H7 (cell line): ENCODE measurements at regions not wholly inside any gene's neighbourhood (a gene's known extent, or its start where the extent isn't known, plus 50 kb on each side); places are given as distances from the start of the nearest gene placed in this dataset.

Experiments
- DNase-seq: peaks from one replicate; pipeline ENCODE4 v3.0.0; 2012
- H3K27me3 ChIP-seq: 2 replicates; pipeline ENCODE4 v1.6.0; 2011; ENCODE audit warnings: mild to moderate bottlenecking, low read length; ENCODE audit not compliant: control insufficient read depth, insufficient read depth
- H3K36me3 ChIP-seq: replicated peaks from 2 replicates; pipeline ENCODE4 v1.5.1; 2011; ENCODE audit warnings: low read length; ENCODE audit not compliant: control insufficient read depth, insufficient read depth
- H3K4me3 ChIP-seq: 2 replicates; pipeline ENCODE4 v1.5.1; 2011; ENCODE audit warnings: low read depth, mild to moderate bottlenecking, control low read depth, low read length, moderate library complexity; ENCODE audit not compliant: insufficient read depth

DNA sequence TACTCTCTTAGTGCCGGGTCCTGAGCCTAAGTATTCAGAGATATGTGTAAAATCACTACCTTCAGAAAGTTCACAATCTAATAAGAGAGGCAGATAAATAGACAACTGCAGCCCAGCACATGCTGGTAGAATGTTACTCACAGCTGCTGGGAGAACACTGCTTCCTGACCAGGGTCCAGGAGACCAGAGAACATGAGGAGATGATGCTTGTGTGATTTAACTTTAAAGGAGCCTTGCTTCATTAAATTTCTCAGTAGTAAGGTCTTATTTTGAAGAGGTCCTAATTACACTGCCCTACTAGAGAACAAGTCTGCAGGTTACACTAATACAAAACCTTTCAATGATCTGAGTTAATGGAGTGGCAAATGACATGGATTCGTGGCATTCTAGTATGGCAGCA is 209.9 kb upstream of the TRIB2 start:
- H3K36me3 ChIP-seq: no peaks in the 10 kb centered on the region
- no peak for DNase-seq

GRCh38 chr2:12507295-12507694 is 209.4 kb upstream of the TRIB2 start:
- no peaks in the 10 kb centered on the region for H3K36me3 ChIP-seq
- DNase-seq: no peak
- no peaks in the 10 kb centered on the region for H3K27me3 ChIP-seq
- no peak overlapping the region for H3K4me3 ChIP-seq

More for the DNA sequence above, 209.9 kb upstream of the TRIB2 start:
- no peak overlapping the region for H3K4me3 ChIP-seq
- H3K27me3 ChIP-seq: no peaks in the 10 kb centered on the region

DNA sequence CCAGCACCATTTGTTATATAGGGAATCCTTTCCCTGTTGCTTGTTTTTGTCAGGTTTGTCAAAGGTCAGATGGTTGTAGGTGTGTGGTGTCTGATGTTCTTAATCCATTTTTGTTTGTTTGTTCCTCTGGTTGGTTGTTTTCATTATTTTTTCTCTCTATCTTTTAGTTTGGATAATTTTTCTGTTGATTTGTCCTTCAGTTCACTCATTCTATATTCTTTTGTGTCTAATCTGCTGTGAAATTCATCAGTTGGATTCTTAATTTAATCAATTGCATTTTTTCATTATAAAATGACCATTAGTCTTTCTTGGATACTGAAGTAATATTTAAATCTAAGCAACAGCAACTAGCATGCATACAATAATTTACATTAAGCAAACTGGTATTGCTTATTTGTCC is 206.7 kb upstream of the TRIB2 start:
- Histone ChIP-seq H3K4me3 (no peak overlapping the region), H3K36me3 (no peaks in the 10 kb centered on the region), H3K27me3 (no peaks in the 10 kb centered on the region)
- DNase-seq: no peak

DNA sequence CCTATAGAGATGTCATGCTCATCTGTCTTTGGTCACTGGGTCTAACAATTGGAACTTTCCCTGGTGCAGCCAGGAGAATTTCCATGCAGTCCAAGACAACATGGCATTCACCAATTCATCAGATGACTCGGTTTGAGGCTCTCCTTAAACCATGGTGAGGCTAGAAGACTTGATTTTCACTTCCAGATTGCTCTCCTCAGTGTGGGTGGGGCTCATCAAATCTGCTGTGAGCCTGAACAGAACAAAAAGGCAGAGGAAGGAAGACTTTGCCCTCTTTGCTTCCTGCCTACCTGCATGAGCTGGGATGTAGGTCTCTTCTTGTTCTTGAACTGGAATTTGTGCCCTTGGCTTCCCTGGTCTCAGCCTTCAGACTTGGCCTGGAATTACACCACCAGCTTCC is 203.4 kb upstream of the TRIB2 start:
- no peaks in the 10 kb centered on the region for H3K27me3 ChIP-seq
- no peak overlapping the region for H3K4me3 ChIP-seq
- no peak for DNase-seq
- no peaks in the 10 kb centered on the region for H3K36me3 ChIP-seq

GRCh38 chr2:12514168-12514567 is 202.6 kb upstream of the TRIB2 start:
- DNase-seq: no peak
- no peaks in the 10 kb centered on the region for H3K36me3 ChIP-seq
- H3K27me3 ChIP-seq: no peaks in the 10 kb centered on the region
- no peak overlapping the region for H3K4me3 ChIP-seq

DNA sequence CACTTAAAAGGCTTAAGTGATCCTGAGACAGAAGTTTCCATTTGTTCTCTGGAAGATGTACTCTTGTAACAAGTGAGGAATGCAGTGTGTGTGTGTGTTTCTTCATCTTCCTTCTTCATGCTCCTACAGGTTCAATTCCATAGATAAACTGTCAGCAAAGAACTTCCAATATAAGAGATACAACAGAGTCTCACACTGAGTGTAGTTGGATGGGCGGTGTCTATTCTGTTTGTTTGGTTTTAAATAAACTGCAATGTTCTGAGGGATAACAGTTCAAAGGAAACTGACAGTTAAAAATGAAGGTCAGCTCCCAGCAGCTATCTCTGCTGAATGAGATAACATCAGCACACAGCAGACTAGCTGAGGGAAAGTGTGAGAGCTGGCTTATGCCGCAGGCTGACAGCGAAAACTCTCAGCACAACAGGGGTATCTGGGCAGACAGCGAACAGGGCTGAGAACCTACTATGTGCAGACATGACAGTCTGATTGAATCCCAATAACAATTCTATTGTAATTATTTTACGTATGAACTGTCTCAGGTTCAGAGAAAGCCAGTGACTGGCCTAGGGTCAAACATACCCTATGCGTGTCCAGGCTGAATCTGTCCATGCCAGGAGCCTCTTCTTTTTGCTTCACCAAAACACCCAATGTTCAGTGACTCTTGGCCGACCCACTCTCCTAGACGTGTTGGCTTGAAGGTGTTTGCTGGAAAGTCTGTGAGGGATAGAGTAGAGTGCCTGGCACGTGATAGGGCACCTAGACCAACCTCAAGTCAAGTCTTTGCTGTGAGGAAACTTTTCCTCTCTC is 201.9 kb upstream of the TRIB2 start:
- Histone ChIP-seq H3K27me3 (no peaks in the 10 kb centered on the region), H3K4me3 (no peak overlapping the region), H3K36me3 (no peaks in the 10 kb centered on the region)
- DNase-seq: no peak

DNA sequence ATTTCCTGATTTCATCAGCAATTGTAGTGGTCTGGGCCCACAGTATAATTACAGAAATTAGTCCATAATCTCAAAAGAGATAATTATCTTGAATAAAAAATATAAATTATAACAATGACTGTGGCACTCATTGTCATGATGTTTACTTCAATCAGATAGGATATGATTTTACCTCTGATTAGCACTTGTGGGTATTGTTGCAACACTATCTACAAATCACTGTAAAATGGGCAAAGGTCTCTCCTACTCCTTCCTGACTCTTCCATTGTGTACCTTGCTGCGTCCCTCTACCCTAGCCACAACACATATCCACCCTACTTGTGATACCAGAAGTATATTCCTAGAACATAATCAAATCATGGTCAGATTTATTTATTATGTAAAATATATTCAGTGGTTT is 200.9 kb upstream of the TRIB2 start:
- DNase-seq: no peak
- no peaks in the 10 kb centered on the region for H3K27me3 ChIP-seq
- H3K36me3 ChIP-seq: no peaks in the 10 kb centered on the region
- H3K4me3 ChIP-seq: no peak overlapping the region

- DNase-seq: no peak
- Histone ChIP-seq H3K4me3 (no peak overlapping the region), H3K27me3 (no peaks in the 10 kb centered on the region), H3K36me3 (no peaks in the 10 kb centered on the region)
Observed at GRCh38 chr2:12533337-12534005, 183.3 kb upstream of the TRIB2 start.

DNA sequence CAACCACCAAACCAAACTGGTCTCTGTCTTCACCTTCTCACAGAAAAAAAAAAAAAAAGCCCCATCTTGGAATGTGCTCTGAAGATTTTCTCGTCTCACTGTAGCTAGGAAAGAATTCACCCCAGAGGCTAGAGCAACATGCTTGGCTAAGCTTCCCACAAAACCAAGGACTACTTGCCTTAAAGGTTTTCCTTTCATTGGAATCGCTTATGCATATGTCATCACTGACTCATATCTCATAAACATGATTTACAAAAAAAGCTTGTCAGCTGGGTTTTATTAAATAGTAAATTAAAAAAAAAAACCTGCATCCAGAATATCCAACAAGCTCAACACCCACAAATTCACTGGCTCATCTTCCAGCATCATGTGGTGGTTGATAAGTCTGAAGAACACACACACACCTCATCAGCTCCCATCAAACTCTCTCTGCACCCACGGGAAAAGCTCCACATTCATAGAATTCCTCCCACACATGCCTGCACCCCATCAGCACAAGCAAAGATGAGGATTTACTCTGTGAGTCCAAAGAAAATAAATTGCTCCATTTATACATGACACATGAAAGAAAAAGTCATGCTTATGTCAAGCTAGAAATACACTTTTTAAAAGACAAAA is 182.0 kb upstream of the TRIB2 start:
- Histone ChIP-seq H3K27me3 (no peaks in the 10 kb centered on the region), H3K36me3 (no peaks in the 10 kb centered on the region), H3K4me3 (no peak overlapping the region)
- no peak for DNase-seq

DNA sequence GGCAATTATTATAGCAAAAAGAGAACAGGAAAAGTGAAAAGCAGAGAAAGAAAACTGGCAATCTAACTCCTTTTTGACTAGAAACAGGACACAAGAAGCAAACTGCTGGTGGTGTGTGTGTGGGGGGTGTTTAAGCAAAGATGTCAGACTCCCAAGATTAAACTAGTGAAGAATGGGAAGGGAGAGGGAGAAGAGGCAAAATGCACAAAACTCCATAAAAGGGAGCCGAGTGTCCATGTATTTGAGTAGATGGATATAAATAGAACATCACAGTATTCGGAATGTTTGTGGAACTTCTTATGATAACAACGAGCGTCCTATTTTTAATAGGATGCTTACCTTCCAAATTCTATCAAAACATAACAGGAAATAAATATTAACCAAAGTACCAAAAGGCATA is 179.8 kb upstream of the TRIB2 start:
- no peaks in the 10 kb centered on the region for H3K27me3 ChIP-seq
- no peak for DNase-seq

GRCh38 chr2:12538138-12538694 is 178.5 kb upstream of the TRIB2 start:
- H3K4me3 ChIP-seq: no peak overlapping the region
- DNase-seq: no peak
- no peaks in the 10 kb centered on the region for H3K27me3 ChIP-seq
- no peaks in the 10 kb centered on the region for H3K36me3 ChIP-seq

More for the DNA sequence above, 179.8 kb upstream of the TRIB2 start:
- no peak overlapping the region for H3K4me3 ChIP-seq
- no peaks in the 10 kb centered on the region for H3K36me3 ChIP-seq

GRCh38 chr2:12539336-12539735 is 177.4 kb upstream of the TRIB2 start:
- Histone ChIP-seq H3K27me3 (no peaks in the 10 kb centered on the region), H3K4me3 (no peak overlapping the region), H3K36me3 (no peaks in the 10 kb centered on the region)
- DNase-seq: no peak

GRCh38 chr2:12539776-12540562 is 176.8 kb upstream of the TRIB2 start:
- H3K4me3 ChIP-seq: no peak overlapping the region
- no peaks in the 10 kb centered on the region for H3K27me3 ChIP-seq
- no peak for DNase-seq
- no peaks in the 10 kb centered on the region for H3K36me3 ChIP-seq
